ENCODE measurements at regions not wholly inside any gene's neighbourhood (a gene's known extent, or its start where the extent isn't known, plus 50 kb on each side); places are given as distances from the start of the nearest gene placed in this dataset.

- no peak for DNase-seq (ENCODE audit: low read depth in 2 of 2, low spot score in 1 of 2)
Observed at GRCh38 chr2:59000796-59001195, 759.7 kb upstream of the FANCL start.

- DNase-seq (ENCODE audit: low read depth in 2 of 2, low spot score in 1 of 2): no peak
Observed at GRCh38 chr2:58992062-58992706, 751.1 kb upstream of the FANCL start.

GRCh38 chr2:58991357-58991756 is 750.2 kb upstream of the FANCL start:
- DNase-seq (ENCODE audit: low read depth in 2 of 2, low spot score in 1 of 2): no peak

- DNase-seq (ENCODE audit: low read depth in 2 of 2, low spot score in 1 of 2): no peak
Observed at GRCh38 chr2:58985541-58985940, 744.4 kb upstream of the FANCL start.

- DNase-seq (ENCODE audit: low read depth in 2 of 2, low spot score in 1 of 2): no peak
Observed at GRCh38 chr2:58984731-58985130, 743.6 kb upstream of the FANCL start.

GRCh38 chr2:58983111-58983510 is 742.0 kb upstream of the FANCL start:
- no peak for DNase-seq (ENCODE audit: low read depth in 2 of 2, low spot score in 1 of 2)

- DNase-seq (ENCODE audit: low read depth in 2 of 2, low spot score in 1 of 2): no peak
Observed at GRCh38 chr2:58981237-58981636, 740.1 kb upstream of the FANCL start.

- no peak for DNase-seq (ENCODE audit: low read depth in 2 of 2, low spot score in 1 of 2)
Observed at GRCh38 chr2:58976375-58977071, 735.4 kb upstream of the FANCL start.

- no peak for DNase-seq (ENCODE audit: low read depth in 2 of 2, low spot score in 1 of 2)
Observed at GRCh38 chr2:58974881-58975280, 733.8 kb upstream of the FANCL start.

GRCh38 chr2:58974426-58974825 is 733.3 kb upstream of the FANCL start:
- no peak for DNase-seq (ENCODE audit: low read depth in 2 of 2, low spot score in 1 of 2)

- DNase-seq (ENCODE audit: low read depth in 2 of 2, low spot score in 1 of 2): no peak
Observed at GRCh38 chr2:58973811-58974281, 732.7 kb upstream of the FANCL start.

GRCh38 chr2:58972737-58973136 is 731.6 kb upstream of the FANCL start:
- DNase-seq (ENCODE audit: low read depth in 2 of 2, low spot score in 1 of 2): no peak

- DNase-seq (ENCODE audit: low read depth in 2 of 2, low spot score in 1 of 2): no peak
Observed at GRCh38 chr2:58971511-58972360, 730.6 kb upstream of the FANCL start.

- DNase-seq (ENCODE audit: low read depth in 2 of 2, low spot score in 1 of 2): no peak
Observed at GRCh38 chr2:58970365-58970764, 729.2 kb upstream of the FANCL start.

- DNase-seq (ENCODE audit: low read depth in 2 of 2, low spot score in 1 of 2): no peak
Observed at GRCh38 chr2:58968885-58969284, 727.8 kb upstream of the FANCL start.

- no peak for DNase-seq (ENCODE audit: low read depth in 2 of 2, low spot score in 1 of 2)
Observed at GRCh38 chr2:58967736-58968135, 726.6 kb upstream of the FANCL start.

GRCh38 chr2:58965602-58966001 is 724.5 kb upstream of the FANCL start:
- no peak for DNase-seq (ENCODE audit: low read depth in 2 of 2, low spot score in 1 of 2)

GRCh38 chr2:58959996-58960395 is 718.9 kb upstream of the FANCL start:
- DNase-seq (ENCODE audit: low read depth in 2 of 2, low spot score in 1 of 2): no peak

- DNase-seq (ENCODE audit: low read depth in 2 of 2, low spot score in 1 of 2): no peak
Observed at GRCh38 chr2:58957188-58957840, 716.2 kb upstream of the FANCL start.

GRCh38 chr2:58954880-58955385 is 713.8 kb upstream of the FANCL start:
- DNase-seq (ENCODE audit: low read depth in 2 of 2, low spot score in 1 of 2): no peak

GRCh38 chr2:58951722-58952121 is 710.6 kb upstream of the FANCL start:
- no peak for DNase-seq (ENCODE audit: low read depth in 2 of 2, low spot score in 1 of 2)
